ENCODE measurements at regions not wholly inside any gene's neighbourhood (a gene's known extent, or its start where the extent isn't known, plus 50 kb on each side); places are given as distances from the start of the nearest gene placed in this dataset.
A peak's percentile ranks its signal among the peaks of the same experiment; 100 is the strongest.

DNA sequence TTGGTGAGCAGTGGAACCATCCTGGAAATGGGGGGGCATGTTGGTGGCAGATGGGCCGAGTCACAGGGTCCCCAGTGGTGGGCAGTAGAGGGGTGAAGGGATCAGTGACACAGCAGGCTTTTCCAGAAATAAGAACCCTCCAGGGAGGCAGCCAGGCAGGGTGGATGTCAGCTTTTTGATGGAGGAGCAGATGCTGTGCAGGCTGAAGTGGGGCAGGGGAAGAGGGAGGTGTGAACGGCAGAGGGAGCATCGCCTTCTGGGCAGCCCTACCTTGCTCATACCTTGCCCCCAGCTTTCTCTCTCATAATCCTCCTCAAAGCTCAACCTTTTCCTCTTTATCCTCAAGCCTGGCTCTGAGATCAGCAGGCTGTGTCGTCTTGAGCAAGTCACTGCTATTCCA lies 131.8 kb upstream of the IPO9 start:
- no peaks in the 10 kb centered on the region for H3K36me3 ChIP-seq
- intact Hi-C loops (cut with DNase I) = no loop called here
- H3K9me3 ChIP-seq = no peaks in the 10 kb centered on the region
- H3K27ac ChIP-seq = no peak overlapping the region
- DNase-seq = no peak
- TF ChIP-seq, protein P1, sequence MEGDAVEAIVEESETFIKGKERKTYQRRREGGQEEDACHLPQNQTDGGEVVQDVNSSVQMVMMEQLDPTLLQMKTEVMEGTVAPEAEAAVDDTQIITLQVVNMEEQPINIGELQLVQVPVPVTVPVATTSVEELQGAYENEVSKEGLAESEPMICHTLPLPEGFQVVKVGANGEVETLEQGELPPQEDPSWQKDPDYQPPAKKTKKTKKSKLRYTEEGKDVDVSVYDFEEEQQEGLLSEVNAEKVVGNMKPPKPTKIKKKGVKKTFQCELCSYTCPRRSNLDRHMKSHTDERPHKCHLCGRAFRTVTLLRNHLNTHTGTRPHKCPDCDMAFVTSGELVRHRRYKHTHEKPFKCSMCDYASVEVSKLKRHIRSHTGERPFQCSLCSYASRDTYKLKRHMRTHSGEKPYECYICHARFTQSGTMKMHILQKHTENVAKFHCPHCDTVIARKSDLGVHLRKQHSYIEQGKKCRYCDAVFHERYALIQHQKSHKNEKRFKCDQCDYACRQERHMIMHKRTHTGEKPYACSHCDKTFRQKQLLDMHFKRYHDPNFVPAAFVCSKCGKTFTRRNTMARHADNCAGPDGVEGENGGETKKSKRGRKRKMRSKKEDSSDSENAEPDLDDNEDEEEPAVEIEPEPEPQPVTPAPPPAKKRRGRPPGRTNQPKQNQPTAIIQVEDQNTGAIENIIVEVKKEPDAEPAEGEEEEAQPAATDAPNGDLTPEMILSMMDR (IDR thresholded peaks at IDR 0.05) = no peak
- H3K4me3 ChIP-seq = no peak overlapping the region
- H3K27me3 ChIP-seq = no peaks in the 10 kb centered on the region
- ATAC-seq = no peak
- no peaks in the 10 kb centered on the region for H3K4me1 ChIP-seq

GRCh38 chr1:201701831-201702230 lies 127.1 kb upstream of the IPO9 start:
- H3K27ac ChIP-seq = no peak overlapping the region
- TF ChIP-seq, protein P1 (IDR thresholded peaks at IDR 0.05) = no peak
- no peaks in the 10 kb centered on the region for H3K36me3 ChIP-seq
- ATAC-seq (no peak), DNase-seq (no peak)
- H3K4me1 ChIP-seq = peaks cover 6% of the 10 kb centered on the region
- intact Hi-C loops (cut with DNase I) = no loop called here
- no peaks in the 10 kb centered on the region for H3K27me3 ChIP-seq
- no peaks in the 10 kb centered on the region for H3K9me3 ChIP-seq
- no peak overlapping the region for H3K4me3 ChIP-seq

DNA sequence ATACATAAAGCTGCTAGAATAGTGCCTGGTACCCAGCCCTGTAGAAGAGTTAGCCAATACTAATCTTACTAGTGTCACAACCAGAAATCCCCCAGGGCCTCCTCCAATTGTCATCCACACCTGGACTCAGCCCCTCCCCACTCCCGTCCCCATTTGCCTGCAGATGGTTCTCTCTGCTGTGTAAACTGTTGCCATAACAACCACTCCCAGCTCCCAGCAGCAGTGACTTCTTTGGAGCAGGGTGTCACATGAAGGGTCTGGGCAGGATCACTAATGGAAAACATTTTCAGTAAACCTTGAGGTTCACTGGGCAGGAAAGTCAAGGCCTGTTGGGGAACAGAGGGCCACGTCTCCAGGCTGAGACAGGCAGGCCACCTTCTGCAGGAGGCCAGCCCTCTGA lies 126.0 kb upstream of the IPO9 start:
- DNase-seq = no peak
- no peak overlapping the region for H3K27ac ChIP-seq

GRCh38 chr1:201703621-201704438 lies 125.1 kb upstream of the IPO9 start:
- Histone ChIP-seq H3K4me3 (no peak overlapping the region), H3K4me1 (peaks cover 6% of the 10 kb centered on the region), H3K27me3 (no peaks in the 10 kb centered on the region), H3K9me3 (no peaks in the 10 kb centered on the region), H3K27ac (no peak overlapping the region), H3K36me3 (no peaks in the 10 kb centered on the region)
- intact Hi-C loops (cut with DNase I) = loop anchor here (2.0 kb wide), 1 partner anchor 143 kb away; no protein-coding TSS in a partner anchor
- TF ChIP-seq, protein P1 (IDR thresholded peaks at IDR 0.05) = peak; percentile 98
- ATAC-seq (peak; percentile 98), DNase-seq (peak; percentile 92)

More for the DNA sequence above, 126.0 kb upstream of the IPO9 start:
- peaks cover 6% of the 10 kb centered on the region for H3K4me1 ChIP-seq
- no peak for ATAC-seq
- TF ChIP-seq, protein P1 (IDR thresholded peaks at IDR 0.05) = no peak
- intact Hi-C loops (cut with DNase I) = no loop called here
- no peaks in the 10 kb centered on the region for H3K36me3 ChIP-seq
- no peaks in the 10 kb centered on the region for H3K27me3 ChIP-seq
- no peak overlapping the region for H3K4me3 ChIP-seq
- no peaks in the 10 kb centered on the region for H3K9me3 ChIP-seq

DNA sequence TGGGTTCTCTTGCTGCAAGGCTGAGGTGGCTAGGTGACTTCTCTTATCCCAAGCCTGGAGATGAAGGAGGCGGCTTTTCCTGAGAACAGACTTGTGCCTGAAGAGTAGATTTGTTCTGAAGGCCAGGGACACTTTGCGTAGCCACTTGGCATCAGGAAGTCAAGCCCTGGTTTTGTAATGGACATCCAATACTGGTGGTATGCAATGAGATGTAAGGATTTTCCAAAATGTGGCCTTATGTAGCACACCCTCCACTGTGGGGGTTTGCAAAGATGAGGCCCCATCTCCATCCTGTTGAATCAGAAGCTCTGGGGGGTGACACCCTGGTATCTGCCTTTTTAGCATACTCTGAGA lies 124.5 kb upstream of the IPO9 start:
- Histone ChIP-seq H3K27me3 (no peaks in the 10 kb centered on the region), H3K4me1 (peaks cover 6% of the 10 kb centered on the region), H3K4me3 (no peak overlapping the region), H3K36me3 (no peaks in the 10 kb centered on the region), H3K27ac (no peak overlapping the region), H3K9me3 (no peaks in the 10 kb centered on the region)
- ATAC-seq (no peak), DNase-seq (no peak)
- TF ChIP-seq, protein P1 (IDR thresholded peaks at IDR 0.05) = no peak
- intact Hi-C loops (cut with DNase I) = loop anchor here (2.0 kb wide), 1 partner anchor 144 kb away; no protein-coding TSS in a partner anchor

Data from upper lobe of right lung (tissue), 1 donor.